ENCODE measurements at regions not wholly inside any gene's neighbourhood (a gene's known extent, or its start where the extent isn't known, plus 50 kb on each side); places are given as distances from the start of the nearest gene placed in this dataset.

DNA sequence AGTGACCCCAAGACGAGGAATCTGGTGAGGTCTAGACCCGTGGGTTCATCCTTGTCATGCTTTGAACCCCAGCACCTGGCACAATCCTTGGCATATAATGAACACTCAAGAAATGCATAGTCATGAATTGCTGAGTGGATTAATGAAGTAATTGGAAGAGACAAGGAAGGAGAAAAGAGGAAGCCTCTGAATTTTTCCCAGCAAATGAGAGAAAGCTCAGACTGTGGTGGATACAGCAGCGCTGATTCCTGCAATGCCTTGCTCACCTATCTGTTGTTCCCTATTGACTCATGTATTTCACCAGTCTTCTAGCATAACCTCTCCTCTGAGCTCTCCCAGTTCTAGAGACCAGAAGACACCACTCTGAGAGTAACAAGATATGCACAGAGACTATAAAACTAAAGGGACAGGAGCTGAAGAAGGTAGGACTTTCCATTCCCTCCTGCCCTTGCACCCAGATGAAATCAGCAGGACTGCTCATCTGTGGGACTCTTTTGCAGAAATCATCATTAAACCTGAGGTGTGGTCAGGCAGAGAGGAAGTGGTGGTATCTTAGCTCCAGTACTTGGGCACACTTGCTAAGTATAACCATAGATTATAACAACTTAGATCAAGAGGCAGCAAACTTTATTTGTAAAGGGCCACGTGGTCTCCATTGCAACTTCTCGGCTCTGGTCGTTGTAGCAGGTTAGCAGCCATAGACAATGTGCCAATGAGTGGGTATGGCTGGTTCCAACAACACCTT, 102.8 kb downstream of the MAF start:
- DNase-seq, result no peak

DNA sequence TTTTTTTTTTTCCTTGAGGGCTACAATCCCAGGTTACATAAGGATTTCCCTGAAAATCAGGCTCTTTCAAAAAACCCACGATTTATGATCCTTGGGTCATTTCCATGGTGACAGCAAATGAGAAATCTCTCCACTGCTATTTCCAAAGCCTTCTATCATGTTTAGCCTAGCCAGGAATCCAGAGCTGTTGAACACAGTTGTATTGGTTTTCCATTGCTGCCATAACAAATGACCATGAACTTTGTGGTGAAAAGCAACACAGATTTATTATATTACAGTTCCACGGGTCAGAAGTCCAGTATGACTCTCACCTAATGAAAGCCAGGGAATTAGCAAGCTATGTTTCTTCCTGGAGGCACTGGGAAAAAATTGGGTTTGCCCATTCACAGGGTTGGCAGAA, 106.6 kb downstream of the MAF start:
- DNase-seq, result no peak

GRCh38 chr16:79492036-79492435, 108.5 kb downstream of the MAF start:
- no peak for DNase-seq

DNA sequence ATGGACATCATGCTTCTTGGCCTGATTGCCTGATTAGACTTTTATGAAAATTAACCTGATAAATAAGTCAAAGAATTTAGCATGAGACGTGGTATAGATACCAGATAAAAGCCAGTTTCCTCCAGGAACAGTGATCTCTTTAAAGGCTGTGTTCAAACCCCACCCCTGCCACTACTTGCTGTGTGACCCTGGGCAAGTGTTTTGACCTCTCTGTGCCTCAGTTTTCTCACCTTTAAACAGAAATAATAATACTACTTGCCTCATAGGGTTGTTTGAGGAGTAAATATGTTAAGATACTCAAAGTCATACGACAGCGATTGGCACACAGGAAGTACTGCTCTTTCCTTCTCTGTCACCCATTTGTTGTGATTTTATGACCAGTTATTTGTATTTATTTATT, 115.5 kb downstream of the MAF start:
- no peak for DNase-seq

DNA sequence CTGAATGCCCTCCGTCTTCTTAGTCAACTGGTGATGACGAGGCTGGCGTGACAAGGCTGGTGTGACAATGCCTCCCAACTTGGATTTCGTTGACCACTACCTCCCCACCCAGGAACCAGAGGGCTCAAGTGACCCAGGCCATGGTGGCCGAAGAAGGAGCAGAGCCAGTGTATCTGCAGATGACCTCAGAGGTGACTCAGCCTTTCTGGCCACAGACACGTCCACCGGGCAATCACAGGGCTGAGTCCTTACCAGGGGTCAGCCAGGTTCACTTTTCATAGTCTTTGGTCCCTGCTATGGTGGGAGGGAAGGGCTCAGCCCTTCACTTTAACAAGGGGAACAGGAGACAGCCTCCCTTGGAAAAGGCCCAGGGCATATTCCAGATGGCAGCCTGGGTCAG, 116.3 kb downstream of the MAF start:
- DNase-seq, result no peak

GRCh38 chr16:79483336-79483735, 117.2 kb downstream of the MAF start:
- no peak for DNase-seq

DNA sequence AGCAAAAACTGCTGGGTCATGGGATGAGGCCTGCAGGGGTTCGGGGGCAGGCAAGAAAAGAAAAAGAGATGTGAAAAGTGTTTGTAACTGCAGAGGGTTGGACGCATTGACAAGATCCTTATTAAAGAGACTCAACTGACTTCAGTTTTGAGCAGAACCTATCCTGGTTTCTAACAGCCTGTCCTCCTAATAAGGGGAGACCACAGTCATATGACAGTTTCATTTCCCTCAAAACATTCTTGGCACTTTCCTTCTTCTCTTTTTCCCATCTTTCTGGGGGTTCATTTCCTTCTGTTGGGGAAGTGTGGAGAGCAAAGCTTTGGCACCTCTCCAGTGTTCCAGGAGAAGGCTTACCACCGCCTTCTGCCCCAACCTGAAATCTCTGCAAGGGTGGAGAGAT, 118.5 kb downstream of the MAF start:
- no peak for DNase-seq

- DNase-seq, result no peak
Observed at GRCh38 chr16:79480929-79481328, 119.6 kb downstream of the MAF start.

DNA sequence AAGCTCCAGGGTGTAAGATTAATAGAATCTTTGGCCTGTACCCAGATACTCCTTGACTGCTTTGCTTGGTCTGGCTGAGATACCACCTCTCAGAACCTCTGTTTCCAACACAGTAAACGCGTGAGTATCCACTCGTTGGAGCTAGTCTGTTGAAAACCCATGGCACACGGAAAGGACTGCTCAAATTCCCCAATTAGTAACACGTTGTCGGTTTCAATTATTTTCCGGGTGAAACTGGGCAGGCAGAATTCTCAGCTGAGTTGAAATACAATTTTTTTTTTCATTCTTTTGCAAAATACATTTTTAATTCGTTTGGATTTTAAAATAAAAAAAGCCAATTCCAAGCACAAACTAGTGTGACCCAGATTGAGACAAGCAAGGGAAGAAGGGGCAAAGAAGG, 120.5 kb downstream of the MAF start:
- no peak for DNase-seq

GRCh38 chr16:79476580-79476979, 124.0 kb downstream of the MAF start:
- DNase-seq, result no peak

- no peak for DNase-seq
Observed at GRCh38 chr16:79475841-79476240, 124.7 kb downstream of the MAF start.

DNA sequence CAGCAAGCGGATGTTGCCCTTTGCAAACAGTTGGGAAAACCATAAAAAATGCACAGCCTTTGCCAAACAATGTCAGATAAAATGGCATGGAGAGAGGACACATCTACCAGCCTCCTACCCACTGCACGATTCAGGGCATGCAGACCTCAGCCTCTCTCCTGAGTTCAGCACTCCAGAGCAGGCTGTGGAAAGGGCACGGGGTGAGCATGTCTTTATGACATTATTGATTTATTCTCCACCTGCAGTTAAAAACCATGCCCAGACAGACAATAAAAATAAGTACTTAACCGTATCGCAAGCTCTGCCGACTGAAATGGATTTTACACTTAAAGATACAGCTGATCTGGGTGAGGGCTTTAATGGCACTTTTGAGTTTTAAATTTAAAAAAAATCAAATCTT, 127.1 kb downstream of the MAF start:
- no peak for DNase-seq

DNA sequence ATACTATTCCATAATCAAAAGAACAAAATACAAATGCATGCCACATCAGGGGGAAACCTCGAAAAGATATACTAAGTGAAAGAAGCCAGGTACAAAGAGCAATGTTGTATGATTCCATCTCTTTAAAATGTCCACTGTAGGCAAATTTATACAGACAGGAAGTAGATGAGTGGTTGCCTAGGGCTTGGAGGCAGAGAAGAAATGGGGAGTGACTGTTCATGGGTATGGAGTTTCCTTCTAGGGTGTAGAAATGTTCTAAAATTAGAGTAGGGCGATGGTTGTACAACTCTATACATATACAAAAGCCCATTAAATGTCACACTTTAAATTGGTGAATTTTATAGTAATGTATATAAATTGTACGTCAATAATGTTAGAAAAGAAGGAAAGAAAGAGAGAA, 128.1 kb downstream of the MAF start:
- no peak for DNase-seq

DNA sequence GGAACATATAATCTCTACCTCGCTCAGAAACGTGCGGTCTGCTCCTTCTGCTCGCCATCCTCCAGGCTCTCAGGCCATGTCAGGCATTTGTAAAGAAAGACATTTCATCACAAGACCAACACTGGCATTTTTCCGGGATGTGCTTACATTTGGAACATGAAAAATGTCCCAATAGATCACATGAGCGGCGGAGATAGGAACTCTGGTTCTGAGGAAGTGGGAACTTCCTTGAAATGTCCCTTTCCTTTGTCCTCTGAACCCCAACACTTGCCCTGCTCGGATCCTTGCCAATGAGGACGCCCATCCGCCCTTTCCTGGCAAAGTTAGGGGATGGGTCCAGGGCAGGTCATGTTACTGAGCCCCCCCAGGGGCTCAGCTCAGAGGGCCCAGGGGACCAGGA, 130.5 kb downstream of the MAF start:
- no peak for DNase-seq

GRCh38 chr16:79468631-79469030, 131.9 kb downstream of the MAF start:
- DNase-seq, result no peak

DNA sequence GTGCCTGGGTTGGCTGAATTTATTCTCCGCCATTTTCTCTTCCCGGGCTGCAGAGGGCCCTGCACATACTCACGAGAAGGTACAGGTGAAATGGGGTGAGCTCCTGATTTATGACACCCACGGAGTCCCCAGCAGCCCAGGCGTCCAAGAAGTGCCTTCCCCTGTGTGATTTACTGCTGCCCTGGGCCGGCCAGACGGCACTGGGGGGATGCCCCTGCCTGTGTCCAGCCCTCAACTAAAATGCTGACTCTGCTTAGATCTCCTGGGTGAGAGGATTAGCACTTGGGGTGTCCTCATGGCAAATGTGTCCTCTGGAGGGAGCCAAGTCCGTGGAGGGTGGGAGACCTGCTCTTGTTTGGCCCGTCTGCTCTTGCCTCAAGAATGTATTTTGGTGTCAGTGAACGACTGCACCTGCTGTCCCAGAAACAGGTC, 132.4 kb downstream of the MAF start:
- no peak for DNase-seq

DNA sequence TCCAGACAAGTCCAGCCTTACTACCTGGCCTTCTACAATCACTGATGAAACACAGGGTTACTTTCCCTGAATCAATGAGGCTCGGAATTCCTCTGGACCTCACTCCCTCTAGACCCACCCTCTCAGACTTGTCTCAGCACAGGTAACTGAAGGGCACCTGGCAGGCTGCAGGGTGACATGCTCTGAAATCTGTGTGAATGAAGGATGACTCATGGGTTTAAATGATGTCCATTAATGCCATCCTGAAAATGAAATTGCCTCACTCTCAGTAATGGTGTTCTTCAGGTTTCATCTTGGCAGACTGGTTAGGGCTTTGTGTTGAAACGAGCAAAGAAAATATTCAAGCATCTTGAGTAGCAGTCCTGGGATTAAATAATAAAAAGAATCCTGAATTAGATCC, 134.4 kb downstream of the MAF start:
- DNase-seq, result no peak

DNA sequence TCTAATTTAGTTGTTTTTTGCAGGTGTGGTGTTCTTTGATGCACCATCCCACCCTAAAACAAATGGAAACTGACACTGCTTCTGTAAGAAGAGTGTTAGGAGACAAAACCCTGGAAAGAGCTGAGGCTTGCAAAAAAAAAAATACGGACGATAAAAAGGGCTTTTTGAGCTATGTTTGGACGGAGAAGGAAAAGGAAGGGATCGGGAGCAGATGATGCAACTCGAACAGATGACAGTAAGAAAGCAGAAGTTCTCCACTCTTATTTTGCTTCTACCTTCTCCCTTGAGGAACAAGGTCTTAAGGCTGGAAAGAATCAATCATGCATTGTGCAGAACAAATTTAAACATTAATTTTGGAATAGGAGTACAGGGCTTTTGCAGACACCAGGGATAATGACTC, 136.7 kb downstream of the MAF start:
- no peak for DNase-seq

- no peak for DNase-seq
Observed at GRCh38 chr16:79456036-79456435, 144.5 kb downstream of the MAF start.

DNA sequence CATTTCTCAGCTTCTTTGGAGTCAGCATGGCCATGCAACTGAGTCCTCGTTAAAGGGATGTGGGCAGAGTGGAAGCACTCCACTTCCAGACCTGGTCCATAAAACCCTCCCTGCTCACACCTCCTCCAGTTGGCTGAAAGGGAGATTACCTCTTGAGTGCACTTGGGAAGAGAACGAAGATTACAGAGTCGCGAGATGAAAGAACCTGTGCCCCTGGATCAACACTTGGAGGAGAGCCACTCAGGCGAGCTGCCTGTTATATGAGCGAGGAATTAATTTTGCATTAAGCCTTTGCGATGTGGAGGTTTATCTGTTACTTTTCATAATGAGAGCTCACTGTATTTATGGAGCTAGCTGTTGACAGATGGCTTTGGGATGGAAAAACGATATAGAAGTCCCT, 147.9 kb downstream of the MAF start:
- no peak for DNase-seq

DNA sequence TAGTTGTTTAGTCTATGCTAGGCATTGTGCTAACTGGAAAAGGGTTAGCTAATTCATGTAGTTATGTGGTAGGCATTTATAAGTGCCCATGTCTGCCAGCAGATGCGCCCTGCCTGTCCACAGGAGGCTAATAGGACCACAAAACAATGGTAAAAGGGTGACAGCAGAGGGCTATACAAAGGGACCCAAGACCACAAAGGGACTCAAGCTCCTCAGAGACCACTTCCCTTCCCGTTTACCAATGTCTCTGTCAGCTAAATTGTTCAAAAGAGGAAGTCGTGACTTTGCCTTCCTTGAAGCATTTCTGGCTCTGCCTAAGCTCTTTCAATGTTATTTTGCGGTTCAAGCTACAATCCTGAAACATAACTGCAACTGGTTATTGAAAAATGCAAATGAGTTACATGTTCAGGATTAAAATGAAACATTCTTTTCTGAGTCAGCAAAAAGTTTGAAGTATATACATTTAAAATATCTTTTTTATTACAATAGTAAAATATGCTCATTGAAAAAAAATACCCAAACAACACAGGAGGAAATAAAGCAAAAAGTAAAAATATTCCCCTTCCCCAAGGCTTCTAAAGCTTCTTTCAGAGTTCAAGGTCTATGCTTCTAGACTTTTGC, 149.2 kb downstream of the MAF start:
- no peak for DNase-seq

DNA sequence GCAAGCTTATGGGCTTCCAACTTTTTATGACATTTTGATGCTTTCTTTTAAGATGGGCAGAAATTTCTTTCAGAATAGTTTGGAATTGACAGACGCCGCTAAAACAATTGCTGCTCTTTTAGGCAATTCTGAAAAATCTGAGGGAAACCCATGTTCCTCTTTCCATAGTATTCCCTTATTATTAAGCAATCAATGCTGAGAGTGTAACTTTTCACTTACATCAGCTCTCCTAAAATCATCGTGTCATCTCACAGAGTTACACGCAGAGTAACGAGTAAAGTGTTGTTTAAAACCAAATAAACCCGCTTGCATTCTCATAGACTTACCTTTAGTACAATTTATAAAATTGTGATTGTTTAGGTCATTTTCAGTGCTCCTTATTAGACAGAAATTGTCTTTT, 150.6 kb downstream of the MAF start:
- DNase-seq, result no peak

GRCh38 chr16:79449067-79449769, 151.3 kb downstream of the MAF start:
- no peak for DNase-seq

- no peak for DNase-seq
Observed at GRCh38 chr16:79444572-79444971, 156.0 kb downstream of the MAF start.

Measured in dermis blood vessel endothelial cell (primary cell).